ENCODE measurements at regions not wholly inside any gene's neighbourhood (a gene's known extent, or its start where the extent isn't known, plus 50 kb on each side); places are given as distances from the start of the nearest gene placed in this dataset.

GRCh38 chr2:111219285-111219684 lies 98.6 kb downstream of the BCL2L11 start:
- no peak for DNase-seq

GRCh38 chr2:111219734-111220505 lies 99.2 kb downstream of the BCL2L11 start:
- DNase-seq: no peak

GRCh38 chr2:111220962-111221361 lies 100.2 kb downstream of the BCL2L11 start:
- no peak for DNase-seq

- DNase-seq: no peak
These were observed 101.0 kb downstream of the BCL2L11 start for GRCh38 chr2:111221701-111222100.

- no peak for DNase-seq
These were observed 101.6 kb downstream of the BCL2L11 start for GRCh38 chr2:111222204-111222866.

GRCh38 chr2:111225856-111226255 lies 105.1 kb downstream of the BCL2L11 start:
- no peak for DNase-seq

- DNase-seq: no peak
These were observed 106.4 kb downstream of the BCL2L11 start for GRCh38 chr2:111226876-111227700.

- no peak for DNase-seq
These were observed 107.0 kb downstream of the BCL2L11 start for GRCh38 chr2:111227716-111228141.

GRCh38 chr2:111231532-111232252 lies 111.0 kb downstream of the BCL2L11 start:
- no peak for DNase-seq

GRCh38 chr2:111235192-111236015 lies 114.7 kb downstream of the BCL2L11 start:
- DNase-seq: no peak

- DNase-seq: no peak
These were observed 115.3 kb downstream of the BCL2L11 start for GRCh38 chr2:111236025-111236424.

- DNase-seq: no peak
These were observed 117.6 kb downstream of the BCL2L11 start for GRCh38 chr2:111238296-111238695.

- no peak for DNase-seq
These were observed 118.4 kb downstream of the BCL2L11 start for GRCh38 chr2:111239107-111239506.

- DNase-seq: no peak
These were observed 119.0 kb downstream of the BCL2L11 start for GRCh38 chr2:111239581-111240249.

GRCh38 chr2:111243295-111243694 lies 122.6 kb downstream of the BCL2L11 start:
- DNase-seq: no peak

GRCh38 chr2:111244864-111245263 lies 124.2 kb downstream of the BCL2L11 start:
- no peak for DNase-seq

- DNase-seq: no peak
These were observed 125.9 kb downstream of the BCL2L11 start for GRCh38 chr2:111246620-111247061.

GRCh38 chr2:111247491-111247890 lies 126.8 kb downstream of the BCL2L11 start:
- no peak for DNase-seq

GRCh38 chr2:111249806-111250205 lies 129.1 kb downstream of the BCL2L11 start:
- no peak for DNase-seq

- DNase-seq: no peak
These were observed 129.8 kb downstream of the BCL2L11 start for GRCh38 chr2:111250448-111251030.

- DNase-seq: no peak
These were observed 131.0 kb downstream of the BCL2L11 start for GRCh38 chr2:111251711-111252110.

All from activated naive CD4-positive, alpha-beta T cell treated with anti-CD3 and anti-CD28 coated beads, Interleukin-2, amount 50 U/mL, for 16 hours (primary cell).